GM20431 (cell line): ENCODE measurements at regions not wholly inside any gene's neighbourhood (a gene's known extent, or its start where the extent isn't known, plus 50 kb on each side); places are given as distances from the start of the nearest gene placed in this dataset.
"Not testable (repeated sequence)": the region's sequence is repeated elsewhere in the genome, so short reads cannot be mapped to it uniquely, and the experiment has no call there.

Source experiments
- in situ Hi-C: fragments of 300-500 bp; cut with MseI, MboI; formaldehyde crosslinking; loops from one replicate; pipeline ENCODE4 v1.15.0; 2020; ENCODE audit warnings: low sequenced_read_pairs; ENCODE audit not compliant: unreplicated experiment

DNA sequence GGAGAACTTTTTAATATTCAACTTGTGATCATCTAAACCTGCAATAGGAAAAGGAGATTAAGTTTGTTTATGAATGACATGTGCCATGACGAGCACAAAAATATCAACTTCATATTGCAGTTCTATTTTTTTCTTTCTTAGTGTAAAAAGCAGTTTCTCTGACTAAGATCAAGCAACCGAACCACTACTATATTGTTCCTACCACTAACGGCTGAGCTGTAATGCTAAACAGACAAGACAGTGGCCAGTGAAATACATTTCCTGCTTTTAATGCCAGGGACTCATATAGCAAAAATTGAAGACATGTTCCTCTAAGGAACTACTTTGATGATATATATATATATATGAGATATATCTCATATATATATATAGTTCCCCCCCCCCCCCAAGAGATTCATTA is 1705.6 kb upstream of the TMEFF2 start:
- in situ Hi-C loops, result no loop called here

DNA sequence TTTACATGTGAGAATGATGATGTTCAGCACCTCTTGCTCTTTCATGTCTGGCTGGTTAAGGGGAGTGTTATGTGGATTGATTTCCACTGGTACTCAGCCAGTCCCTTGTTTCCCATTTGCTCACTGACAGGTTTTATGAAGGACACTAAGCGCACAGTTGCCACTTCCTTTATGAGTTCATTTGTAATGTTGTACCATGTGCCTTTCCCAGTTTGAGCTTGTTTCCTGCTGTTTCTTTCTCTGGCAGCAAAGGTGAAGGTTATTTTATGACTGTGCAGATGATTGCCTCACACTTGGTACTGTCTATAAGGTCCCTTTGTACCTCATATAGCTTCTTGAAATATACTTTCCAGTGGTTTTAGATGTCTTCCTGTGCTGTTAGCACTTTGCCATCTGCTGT is 1700.5 kb upstream of the TMEFF2 start:
- in situ Hi-C loops, result no loop called here

DNA sequence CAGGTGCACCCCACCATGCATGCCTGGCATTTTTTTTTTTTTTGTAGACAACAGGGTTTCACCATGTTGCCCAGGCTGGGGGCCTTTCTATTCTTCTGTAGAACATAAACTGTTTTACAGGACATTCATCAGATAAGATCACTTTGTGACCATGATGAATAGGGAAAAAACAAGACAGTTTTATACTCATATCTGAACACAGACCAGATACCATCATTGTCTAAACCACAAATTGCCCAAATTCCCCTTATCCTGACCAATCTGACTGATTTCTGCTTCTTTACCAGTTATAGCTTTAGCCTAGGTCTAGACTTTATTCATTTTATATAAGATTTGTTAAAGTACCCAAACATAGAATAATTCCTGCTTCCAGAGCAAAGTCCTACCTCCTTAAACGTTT is 1699.3 kb upstream of the TMEFF2 start:
- in situ Hi-C loops, result no loop called here

GRCh38 chr2:193891023-193891422 is 1696.3 kb upstream of the TMEFF2 start:
- in situ Hi-C loops, result no loop called here

DNA sequence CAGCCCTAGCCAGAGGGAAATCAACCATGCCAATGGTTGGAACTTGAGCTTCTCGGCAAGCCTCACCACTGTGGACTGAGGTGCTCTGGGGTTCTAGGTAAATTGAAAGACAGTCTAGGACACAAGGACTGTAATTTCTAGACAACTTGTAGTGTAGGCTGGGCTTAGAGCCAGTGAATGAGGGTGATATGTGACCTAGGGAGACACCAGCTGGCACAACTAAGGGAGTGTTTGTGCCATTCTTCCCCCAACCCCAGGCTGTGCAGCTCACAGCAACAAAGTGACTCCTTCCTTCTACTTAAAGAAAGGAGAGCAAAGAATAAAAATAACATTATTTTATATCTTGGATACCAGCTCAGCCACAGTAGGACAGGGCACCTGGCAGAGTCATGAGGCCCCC is 1690.7 kb upstream of the TMEFF2 start:
- in situ Hi-C loops, result no loop called here

DNA sequence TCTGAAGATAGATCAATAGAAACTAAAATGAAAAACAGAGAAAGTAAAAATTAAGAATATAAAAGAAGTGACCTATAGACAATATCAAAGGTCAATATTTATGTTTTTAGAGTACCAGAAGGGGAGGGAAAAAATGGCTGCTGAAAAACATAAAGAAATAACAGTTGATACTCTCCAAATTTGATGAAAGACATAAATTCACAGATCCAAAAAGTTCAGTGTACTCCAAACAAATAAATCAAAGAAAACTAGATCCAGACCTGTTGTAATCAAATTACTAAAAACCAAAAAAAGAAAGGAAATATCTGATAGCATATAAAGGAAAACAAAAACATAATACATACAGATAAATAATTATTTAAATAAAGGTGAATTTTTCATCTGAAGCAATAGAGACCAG is 1689.1 kb upstream of the TMEFF2 start:
- in situ Hi-C loops, result no loop called here

DNA sequence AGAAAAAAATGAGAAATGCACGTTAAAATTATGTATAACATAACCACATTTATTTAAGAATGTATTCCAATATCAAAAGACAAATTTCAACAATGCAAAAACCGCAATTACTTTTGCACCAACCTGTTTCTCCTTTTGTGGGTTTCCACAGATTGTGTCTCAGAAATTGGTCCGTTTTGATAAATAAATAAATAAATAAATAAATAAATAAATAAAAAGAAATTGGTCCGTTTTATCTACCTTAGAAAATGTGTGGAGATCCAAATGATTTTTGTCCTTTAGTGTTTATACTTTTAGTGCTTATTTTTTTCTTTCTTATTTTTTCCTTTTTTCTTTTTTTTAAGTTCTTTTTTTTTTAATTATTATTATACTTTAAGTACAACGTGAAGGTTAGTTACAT is 1682.2 kb upstream of the TMEFF2 start:
- in situ Hi-C loops, result no loop called here

- in situ Hi-C loops, result no loop called here
Measured at GRCh38 chr2:193869564-193869963, 1674.8 kb upstream of the TMEFF2 start.

- in situ Hi-C loops, result no loop called here
Measured at GRCh38 chr2:193868833-193869232, 1674.1 kb upstream of the TMEFF2 start.

DNA sequence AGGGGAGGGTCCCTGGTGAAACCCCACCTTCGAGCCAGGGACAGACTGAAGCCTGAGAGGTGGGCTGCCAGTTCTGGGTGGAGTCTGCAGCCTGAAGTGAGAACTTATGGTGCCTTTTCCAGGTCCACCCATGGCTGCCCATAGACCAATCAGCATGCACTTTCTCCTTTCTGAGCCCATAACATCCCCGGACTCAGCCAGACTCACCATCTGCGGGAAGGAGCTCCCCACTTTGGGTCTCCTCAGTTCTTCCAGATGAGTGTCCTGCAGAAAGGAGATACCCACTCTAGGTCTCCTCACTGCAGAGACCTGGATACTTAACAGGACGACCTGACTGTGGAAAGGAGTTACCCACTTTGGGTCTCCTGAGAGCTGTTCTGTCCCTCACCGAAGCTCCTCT is 1673.4 kb upstream of the TMEFF2 start:
- in situ Hi-C loops, result no loop called here

DNA sequence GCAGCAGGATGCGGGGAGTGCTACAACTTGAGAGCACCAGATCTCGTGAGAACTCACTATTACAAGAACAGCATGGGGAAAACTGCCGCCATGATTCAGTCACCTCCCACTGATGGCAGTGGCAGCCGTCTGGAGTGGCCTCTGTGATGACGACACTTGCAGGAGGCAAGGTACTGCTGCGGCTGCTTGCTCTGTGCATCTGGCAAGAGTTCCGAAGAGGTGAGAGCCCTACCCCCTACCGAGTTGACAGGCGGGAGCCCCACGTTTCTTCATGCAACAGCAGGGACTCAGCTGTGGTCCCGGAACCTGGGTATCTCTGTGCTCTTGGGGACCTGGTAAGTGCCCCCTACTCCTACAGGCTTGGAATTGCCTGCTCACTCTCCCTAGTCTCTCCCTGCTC is 1672.7 kb upstream of the TMEFF2 start:
- in situ Hi-C loops, result no loop called here

DNA sequence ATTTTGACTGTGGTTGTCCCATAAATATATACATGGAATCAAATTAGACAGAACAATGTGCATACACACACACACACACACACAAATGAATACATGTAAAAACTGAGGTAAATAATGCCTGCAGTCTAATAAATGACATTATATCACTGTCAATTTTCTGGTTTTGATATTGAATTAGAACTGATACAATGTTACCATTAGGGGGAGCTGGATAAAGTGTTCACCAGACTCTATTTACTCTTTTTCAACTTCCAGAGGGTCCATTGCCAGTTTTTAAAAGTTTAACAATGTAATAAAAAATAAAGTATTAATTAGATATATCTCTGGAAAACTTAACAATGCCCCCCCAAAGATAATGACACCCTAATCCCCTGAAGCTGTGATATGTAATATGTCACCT is 1666.8 kb upstream of the TMEFF2 start:
- in situ Hi-C loops, result no loop called here

DNA sequence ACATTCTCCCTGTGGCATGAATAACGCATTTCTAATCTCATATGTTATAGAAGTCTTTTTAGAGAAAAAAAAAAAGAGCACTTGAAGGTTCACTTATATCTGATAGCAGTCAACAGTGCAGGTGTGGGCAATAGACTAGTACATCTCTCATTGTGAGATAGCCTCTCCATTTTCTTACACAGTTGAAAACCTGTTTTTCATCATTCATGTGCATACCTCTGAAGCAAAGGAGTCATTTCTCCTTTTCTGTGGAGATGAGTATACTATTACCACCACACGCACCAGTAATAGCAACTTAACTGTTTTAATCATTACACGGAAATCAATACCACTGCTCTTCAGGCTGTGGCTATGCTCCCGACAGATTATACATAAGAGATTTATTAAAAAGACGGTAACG is 1653.3 kb upstream of the TMEFF2 start:
- in situ Hi-C loops, result no loop called here

DNA sequence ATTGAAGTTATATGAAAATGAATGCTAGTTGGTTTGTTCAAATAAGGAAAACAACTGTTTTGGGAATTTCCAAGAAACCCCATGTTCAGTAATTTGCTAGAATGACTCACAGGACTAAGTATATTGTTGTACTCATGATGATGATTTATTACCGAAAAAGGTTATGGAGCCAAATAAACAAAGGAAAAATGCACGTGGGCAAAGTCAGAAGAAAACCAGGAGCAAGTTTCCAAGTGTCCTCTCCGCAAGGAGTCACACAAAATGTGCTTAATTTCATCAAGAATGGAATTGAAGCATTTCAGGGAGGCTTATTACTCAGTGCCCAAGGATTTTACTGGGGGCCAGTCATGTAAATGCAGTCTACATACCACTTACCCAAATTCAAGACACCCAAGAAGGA is 1652.4 kb upstream of the TMEFF2 start:
- in situ Hi-C loops, result no loop called here

DNA sequence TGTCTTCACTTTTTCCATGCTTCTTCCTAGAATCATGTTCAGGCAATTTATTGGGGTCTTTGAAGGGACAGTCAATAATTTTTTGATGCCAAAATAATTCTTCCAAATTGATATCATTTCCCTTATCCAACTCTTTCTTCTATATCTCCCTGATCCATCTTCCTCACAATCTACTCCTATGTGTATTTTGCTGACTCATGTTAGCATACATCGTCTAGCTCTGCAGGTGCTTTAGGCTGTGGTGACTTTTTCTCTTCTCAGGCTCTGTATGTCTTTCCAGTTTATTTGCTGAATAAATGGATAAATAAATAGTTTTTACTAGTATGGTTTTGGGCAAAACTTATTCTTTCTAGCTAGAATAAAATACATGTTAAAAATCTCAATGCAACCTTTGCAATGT is 1650.9 kb upstream of the TMEFF2 start:
- in situ Hi-C loops, result no loop called here

DNA sequence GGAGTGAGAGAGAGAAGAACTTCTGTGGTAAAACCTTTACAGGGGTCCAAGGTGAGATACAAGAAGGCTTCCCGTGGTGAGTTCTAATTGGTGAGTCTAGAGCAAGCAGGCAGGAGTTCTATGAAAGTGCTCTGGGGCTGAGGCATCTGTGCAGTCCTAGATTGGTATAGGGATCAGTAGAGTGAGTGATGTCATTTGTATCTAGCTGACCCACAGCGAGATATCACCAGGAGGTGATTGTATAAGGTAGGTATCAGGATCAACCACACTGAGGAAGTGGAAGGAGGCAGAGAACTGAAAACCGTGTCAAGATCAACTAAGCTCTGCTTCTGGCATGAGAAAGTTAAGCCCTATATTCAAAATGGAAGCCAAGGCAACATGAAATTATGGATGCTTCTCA is 1648.9 kb upstream of the TMEFF2 start:
- in situ Hi-C loops, result no loop called here

- in situ Hi-C loops, result no loop called here
Measured at GRCh38 chr2:193841384-193842150, 1646.8 kb upstream of the TMEFF2 start.

- in situ Hi-C loops, result no loop called here
Measured at GRCh38 chr2:193837111-193837738, 1642.5 kb upstream of the TMEFF2 start.

GRCh38 chr2:193836424-193837006 is 1641.8 kb upstream of the TMEFF2 start:
- in situ Hi-C loops, result not testable (repeated sequence)

- in situ Hi-C loops, result not testable (repeated sequence)
Measured at GRCh38 chr2:193833895-193834294, 1639.2 kb upstream of the TMEFF2 start.

DNA sequence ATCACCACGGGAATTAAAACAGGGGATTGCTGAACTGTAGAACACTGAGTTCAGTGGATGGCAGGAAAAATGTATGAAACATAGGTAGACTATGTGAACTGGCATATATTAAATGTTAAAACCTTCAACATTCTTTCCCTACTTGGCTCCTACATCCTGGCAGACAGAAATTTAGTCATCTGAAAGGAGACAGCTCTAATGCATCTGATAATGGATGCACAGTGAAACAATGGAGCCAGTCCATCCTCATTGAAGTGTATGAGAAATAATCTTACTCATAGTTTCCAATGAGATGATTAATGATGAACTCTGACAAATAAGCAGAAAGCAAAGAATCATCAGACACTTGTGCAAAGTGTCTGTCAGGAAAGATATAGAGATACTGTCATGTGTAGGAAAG is 1629.7 kb upstream of the TMEFF2 start:
- in situ Hi-C loops, result no loop called here
